Mucosa of descending colon (tissue), 3 donors: ENCODE measurements at regions not wholly inside any gene's neighbourhood (a gene's known extent, or its start where the extent isn't known, plus 50 kb on each side); places are given as distances from the start of the nearest gene placed in this dataset.

Source experiments
- ATAC-seq: fragments of 200-7000 bp; cut with Tn5 transposase; one replicate; pipeline ENCODE4 v1.9.1; 2020; ENCODE audit warnings: mild to moderate bottlenecking, moderate library complexity
- DNase-seq, 3 donors: peaks; one replicate each; pipeline ENCODE4 v3.0.0-alpha.2; 2020
- H3K36me3 ChIP-seq: fragments of 200-600 bp; one replicate; pipeline ENCODE4 v1.8.0; 2021; ENCODE audit warnings: low read depth, mild to moderate bottlenecking
- H3K4me1 ChIP-seq: fragments of 200-600 bp; one replicate; pipeline ENCODE4 v1.8.0; 2021; ENCODE audit warnings: low read depth, mild to moderate bottlenecking
- H3K4me3 ChIP-seq: fragments of 200-600 bp; one replicate; pipeline ENCODE4 v1.8.0; 2021; ENCODE audit warnings: mild to moderate bottlenecking
- H3K9me3 ChIP-seq: fragments of 200-600 bp; one replicate; pipeline ENCODE4 v1.8.0; 2021; ENCODE audit warnings: mild to moderate bottlenecking
- intact Hi-C, 2 donors: fragments of 100-400 bp; cut with DNase I in 1 of 2; cut with micrococcal nuclease in 1 of 2; formaldehyde crosslinking; loops; one replicate each; pipeline versions ENCODE4 v1.11.0 to v1.11.1; 2022; cut with DNase I, micrococcal nuclease
- TF ChIP-seq, protein P1 (sequence below): fragments of 200-600 bp; IDR thresholded peaks from one replicate; pipeline ENCODE4 v1.8.0; 2022; ENCODE audit warnings: antibody characterized with exemption, mild to moderate bottlenecking
- donor health status: DM: no; HTN: no; CAD: no; lungs with moderate emphysema.
- donor health status: DM: no; HTN: no; CAD: no.
- donor health status: DM: no; HTN: yes; CAD: no.

- Histone ChIP-seq H3K36me3 (no peaks in the 10 kb centered on the region), H3K4me3 (no peak overlapping the region), H3K4me1 (no peaks in the 10 kb centered on the region), H3K9me3 (no peaks in the 10 kb centered on the region)
- ATAC-seq = no peak
- TF ChIP-seq, protein P1, sequence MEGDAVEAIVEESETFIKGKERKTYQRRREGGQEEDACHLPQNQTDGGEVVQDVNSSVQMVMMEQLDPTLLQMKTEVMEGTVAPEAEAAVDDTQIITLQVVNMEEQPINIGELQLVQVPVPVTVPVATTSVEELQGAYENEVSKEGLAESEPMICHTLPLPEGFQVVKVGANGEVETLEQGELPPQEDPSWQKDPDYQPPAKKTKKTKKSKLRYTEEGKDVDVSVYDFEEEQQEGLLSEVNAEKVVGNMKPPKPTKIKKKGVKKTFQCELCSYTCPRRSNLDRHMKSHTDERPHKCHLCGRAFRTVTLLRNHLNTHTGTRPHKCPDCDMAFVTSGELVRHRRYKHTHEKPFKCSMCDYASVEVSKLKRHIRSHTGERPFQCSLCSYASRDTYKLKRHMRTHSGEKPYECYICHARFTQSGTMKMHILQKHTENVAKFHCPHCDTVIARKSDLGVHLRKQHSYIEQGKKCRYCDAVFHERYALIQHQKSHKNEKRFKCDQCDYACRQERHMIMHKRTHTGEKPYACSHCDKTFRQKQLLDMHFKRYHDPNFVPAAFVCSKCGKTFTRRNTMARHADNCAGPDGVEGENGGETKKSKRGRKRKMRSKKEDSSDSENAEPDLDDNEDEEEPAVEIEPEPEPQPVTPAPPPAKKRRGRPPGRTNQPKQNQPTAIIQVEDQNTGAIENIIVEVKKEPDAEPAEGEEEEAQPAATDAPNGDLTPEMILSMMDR = no peak
- intact Hi-C loops = no loop called here
- no peak for DNase-seq
Measured at GRCh38 chr16:64730261-64730660, 391.6 kb downstream of the CDH11 start.

GRCh38 chr16:64724339-64724738 is 397.5 kb downstream of the CDH11 start:
- Histone ChIP-seq H3K36me3 (no peaks in the 10 kb centered on the region), H3K4me1 (no peaks in the 10 kb centered on the region), H3K4me3 (no peak overlapping the region), H3K9me3 (no peaks in the 10 kb centered on the region)
- TF ChIP-seq, protein P1 = no peak
- ATAC-seq (no peak), DNase-seq (no peak)
- intact Hi-C loops = no loop called here

- ATAC-seq (no peak), DNase-seq (peak in 1 of 3 donors; percentile 9)
- intact Hi-C loops = no loop called here
- Histone ChIP-seq H3K9me3 (no peaks in the 10 kb centered on the region), H3K36me3 (no peaks in the 10 kb centered on the region), H3K4me3 (no peak overlapping the region), H3K4me1 (no peaks in the 10 kb centered on the region)
- TF ChIP-seq, protein P1 = no peak
Measured at GRCh38 chr16:64718486-64718885, 403.4 kb downstream of the CDH11 start.

GRCh38 chr16:64717871-64718270 is 404.0 kb downstream of the CDH11 start:
- intact Hi-C loops = no loop called here
- no peak for ATAC-seq
- Histone ChIP-seq H3K9me3 (no peaks in the 10 kb centered on the region), H3K36me3 (no peaks in the 10 kb centered on the region), H3K4me3 (no peak overlapping the region), H3K4me1 (no peaks in the 10 kb centered on the region)
- TF ChIP-seq, protein P1 = no peak
- DNase-seq = no peak

- Histone ChIP-seq H3K36me3 (no peaks in the 10 kb centered on the region), H3K4me1 (no peaks in the 10 kb centered on the region), H3K4me3 (no peak overlapping the region), H3K9me3 (no peaks in the 10 kb centered on the region)
- intact Hi-C loops = no loop called here
- TF ChIP-seq, protein P1 = no peak
- ATAC-seq = no peak
- no peak for DNase-seq
Measured at GRCh38 chr16:64715624-64716023, 406.2 kb downstream of the CDH11 start.

DNA sequence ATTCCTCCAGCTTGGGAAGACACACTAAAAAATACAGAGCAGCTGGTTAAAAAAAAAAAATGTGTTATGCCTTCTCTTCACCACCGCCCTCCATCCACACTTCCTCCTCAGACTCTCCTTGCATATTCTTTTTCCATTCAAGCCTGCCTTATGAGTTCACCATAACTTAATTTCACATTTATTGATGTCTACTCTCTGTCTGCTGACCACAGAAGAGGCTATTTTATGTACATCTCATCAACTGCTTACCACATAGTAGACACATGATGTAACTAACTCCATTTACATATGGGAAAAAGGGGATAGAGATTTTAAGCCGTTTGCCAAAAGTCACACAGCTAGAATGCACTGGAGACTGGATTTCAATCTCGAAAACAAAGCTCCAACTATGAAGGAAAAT is 409.8 kb downstream of the CDH11 start:
- TF ChIP-seq, protein P1 = no peak
- no peak overlapping the region for H3K4me3 ChIP-seq
- no peaks in the 10 kb centered on the region for H3K9me3 ChIP-seq
- H3K4me1 ChIP-seq = no peaks in the 10 kb centered on the region
- intact Hi-C loops = no loop called here
- DNase-seq (no peak), ATAC-seq (no peak)
- H3K36me3 ChIP-seq = no peaks in the 10 kb centered on the region
